Adrenal gland (tissue), 9 donors: ENCODE measurements at regions not wholly inside any gene's neighbourhood (a gene's known extent, or its start where the extent isn't known, plus 50 kb on each side); places are given as distances from the start of the nearest gene placed in this dataset.

Experiments
- DNase-seq, 7 donors: peaks; one replicate each; pipeline ENCODE4 v3.0.0-alpha.2; 2019 to 2020
- H3K27ac ChIP-seq, 5 donors: fragments of 200-600 bp; sonication (generic) in 4 of 5; 1 replicate in 3 of 5; 2 replicates in 2 of 5; pipeline versions ENCODE4 v1.5.1 to v1.8.0; 2016 to 2020; ENCODE audit warnings: mild to moderate bottlenecking in 1 of 5
- H3K27me3 ChIP-seq: fragments of 200-600 bp; 2 replicates; pipeline ENCODE4 v1.8.0; 2021
- H3K36me3 ChIP-seq, 2 donors: fragments of 200-600 bp; replicated peaks in 1 of 2; 1 replicate in 1 of 2; 2 replicates in 1 of 2; pipeline versions ENCODE4 v1.5.1 to v1.8.0; 2018 to 2022
- H3K4me1 ChIP-seq, 2 donors: fragments of 200-600 bp; replicated peaks in 1 of 2; 1 replicate in 1 of 2; 2 replicates in 1 of 2; pipeline versions ENCODE4 v1.5.1 to v1.8.0; 2018 to 2021
- H3K4me3 ChIP-seq, 4 donors: fragments of 200-600 bp; sonication (generic) in 3 of 4; one replicate each; pipeline ENCODE4 v1.5.1; 2016 to 2018
- H3K9me3 ChIP-seq, 3 donors: fragments of 200-600 bp; sonication (generic) in 1 of 3; replicated peaks in 1 of 3; 1 replicate in 2 of 3; 2 replicates in 1 of 3; pipeline versions ENCODE4 v1.5.1 to v1.8.0; 2016 to 2021
- CTCF ChIP-seq, 6 experiments: fragments of 450-650 bp in 4 of 6; fragments of 200-600 bp in 2 of 6; sonication (generic) in 1 of 6; IDR thresholded peaks; 1 replicate in 5 of 6; 2 replicates in 1 of 6; pipeline versions ENCODE4 v1.5.1 to v1.8.0; 2016 to 2021; ENCODE audit warnings: antibody characterized with exemption in 6 of 6, mild to moderate bottlenecking in 2 of 6, moderate library complexity in 1 of 6
- POLR2A ChIP-seq, 2 donors: fragments of 450-650 bp; IDR thresholded peaks; one replicate each; pipeline ENCODE4 v1.6.1; 2017; ENCODE audit warnings: antibody characterized with exemption in 2 of 2, mild to moderate bottlenecking in 2 of 2, moderate library complexity in 1 of 2
- WGBS, 4 donors: extraction: QIAGEN DNeasy Blood & Tissue Kit in 2 of 4; methylation state at CpG; one replicate each; pipeline versions ENCODE4 v1.1.5 to v1.1.7; 2013 to 2017; 5-methylcytosine and 5-hydroxymethylcytosine counted together
- intact Hi-C, 2 donors: fragments of 100-400 bp; cut with DNase I; formaldehyde crosslinking; loops; one replicate each; pipeline versions ENCODE4 v1.14.1 to v1.15.0; 2022 to 2023
- donor health status: healthy with polysubstance abuse.
- donor health status: Bipolar disorder and iron deficiency.
- donor health status: DM: yes; HTN: yes; CAD: no.
- donor health status: DM: no; HTN: no; CAD: no.
- donor health status: DM: no; HTN: no; CAD: no.

DNA sequence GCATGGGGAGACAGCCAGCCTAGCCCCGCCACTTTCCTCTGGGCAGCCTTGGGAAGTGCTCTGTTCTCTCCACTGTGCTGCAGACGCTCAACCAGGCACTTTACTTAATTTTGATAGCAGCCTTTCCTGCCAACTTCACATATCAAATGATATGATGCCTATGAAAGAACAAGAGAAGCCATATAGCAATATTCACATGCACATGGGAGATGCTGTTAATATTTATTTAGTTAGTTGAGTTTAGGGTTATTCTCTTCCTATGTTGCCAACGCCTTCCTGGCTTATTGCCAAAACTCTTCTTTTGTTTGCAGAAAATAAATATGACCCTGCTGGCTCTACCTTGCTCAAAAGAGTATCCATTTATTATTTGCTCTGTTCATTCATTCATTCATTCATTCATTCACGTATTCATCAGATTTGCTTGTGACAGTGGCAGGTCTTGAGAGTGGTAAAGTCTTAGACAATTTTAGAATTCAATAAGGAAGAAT, 99.3 kb downstream of the GATA6 start:
- no peaks in the 10 kb centered on the region for H3K36me3 ChIP-seq
- 69 to 71% (median 71%) methylated on average over 4 of the region's 4 CpGs for WGBS, 4 donors
- no peak for DNase-seq
- H3K27me3 ChIP-seq: no peaks in the 10 kb centered on the region
- intact Hi-C loops: no loop called here
- H3K4me3 ChIP-seq: no peak overlapping the region
- H3K4me1 ChIP-seq: peaks cover 0 to 10% of the 10 kb centered on the region in 2 donors
- no peaks in the 10 kb centered on the region for H3K9me3 ChIP-seq
- peak overlapping the region in 2 of 5 donors; percentile 3 to 63 for H3K27ac ChIP-seq
- TF ChIP-seq CTCF (IDR thresholded peaks at IDR 0.05) (no peak), POLR2A (IDR thresholded peaks at IDR 0.05) (no peak)

DNA sequence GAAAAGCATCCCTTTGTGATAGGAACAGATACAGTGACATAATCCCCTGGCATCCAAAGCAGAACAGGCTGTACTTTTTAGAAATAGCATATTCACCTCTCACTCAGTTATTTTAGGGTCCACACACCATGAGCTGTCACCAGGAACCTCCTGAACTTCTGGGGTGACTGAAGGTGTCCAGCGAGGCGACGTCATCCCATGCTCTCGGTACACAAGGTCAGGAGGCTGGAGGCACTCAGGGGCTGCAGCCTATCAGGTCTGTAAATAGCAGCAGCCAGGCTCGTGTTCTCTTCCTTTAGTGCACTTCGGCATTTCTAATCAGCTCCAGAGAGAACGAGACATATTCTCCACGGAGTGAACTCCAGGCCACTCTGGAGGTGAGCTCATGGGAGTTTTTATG, 98.3 kb downstream of the GATA6 start:
- TF ChIP-seq CTCF (IDR thresholded peaks at IDR 0.05) (no peak), POLR2A (IDR thresholded peaks at IDR 0.05) (no peak)
- peak in 6 of 7 donors; percentile 53 to 87 (median 72) for DNase-seq
- no peaks in the 10 kb centered on the region for H3K9me3 ChIP-seq
- peak overlapping the region in 3 of 5 donors; percentile 3 to 63 (median 54) for H3K27ac ChIP-seq
- 25 to 31% (median 27%) methylated on average over 2 to 8 of the region's 8 CpGs for WGBS, 4 donors
- H3K36me3 ChIP-seq: no peaks in the 10 kb centered on the region
- intact Hi-C loops: no loop called here
- no peak overlapping the region for H3K4me3 ChIP-seq
- no peaks in the 10 kb centered on the region for H3K27me3 ChIP-seq
- H3K4me1 ChIP-seq: peaks cover 0 to 10% of the 10 kb centered on the region in 2 donors

DNA sequence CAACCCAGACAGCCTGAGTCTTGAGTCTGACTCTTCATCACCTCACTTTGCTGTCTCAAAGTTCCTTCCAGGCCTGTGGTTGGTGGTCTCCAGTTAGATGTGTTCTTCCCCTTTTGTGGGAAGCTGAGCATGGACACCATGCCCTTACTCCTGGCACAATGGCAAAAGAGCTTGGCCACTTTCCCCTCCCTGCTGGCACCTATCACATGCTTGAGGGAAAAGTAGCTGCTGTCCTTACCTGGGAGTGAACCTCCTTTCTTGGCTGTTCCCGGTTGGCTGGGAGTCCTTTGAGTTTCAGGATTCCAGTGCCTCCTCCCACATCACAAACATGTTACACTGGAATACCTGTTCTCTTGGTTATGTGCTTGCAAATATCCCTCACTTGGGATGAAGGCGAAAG, 97.8 kb downstream of the GATA6 start:
- TF ChIP-seq CTCF (IDR thresholded peaks at IDR 0.05) (no peak), POLR2A (IDR thresholded peaks at IDR 0.05) (no peak)
- peak overlapping the region in 1 of 5 donors; percentile 63 for H3K27ac ChIP-seq
- intact Hi-C loops: no loop called here
- H3K36me3 ChIP-seq: no peaks in the 10 kb centered on the region
- peaks cover 0 to 10% of the 10 kb centered on the region in 2 donors for H3K4me1 ChIP-seq
- H3K4me3 ChIP-seq: no peak overlapping the region
- H3K27me3 ChIP-seq: no peaks in the 10 kb centered on the region
- no peaks in the 10 kb centered on the region for H3K9me3 ChIP-seq
- WGBS, 4 donors: 70 to 100% (median 87%) methylated on average over 2 of the region's 2 CpGs
- no peak for DNase-seq

DNA sequence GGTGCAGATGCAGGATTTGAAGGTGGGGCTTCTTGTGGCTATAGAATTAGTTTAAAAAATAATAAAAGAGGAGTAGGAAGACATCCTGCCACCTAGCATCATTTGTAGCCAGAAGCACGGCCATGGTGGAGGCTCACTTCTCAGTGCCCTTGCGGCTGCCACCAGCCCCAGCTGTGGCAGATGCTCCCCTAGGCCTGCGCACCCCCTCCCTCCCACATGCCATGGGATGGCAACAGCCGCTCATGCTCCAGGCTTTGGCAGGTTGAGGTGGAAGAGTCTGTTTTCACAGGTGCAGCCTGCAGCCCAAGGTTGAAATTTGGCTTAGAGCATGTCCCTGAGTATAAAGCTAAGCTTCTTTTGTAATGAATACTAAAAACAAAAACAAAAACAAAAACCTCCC, 96.4 kb downstream of the GATA6 start:
- DNase-seq: no peak
- H3K27me3 ChIP-seq: no peaks in the 10 kb centered on the region
- intact Hi-C loops: no loop called here
- no peak overlapping the region for H3K4me3 ChIP-seq
- no peaks in the 10 kb centered on the region for H3K9me3 ChIP-seq
- WGBS, 4 donors: 94 to 97% (median 96%) methylated on average over 4 of the region's 4 CpGs
- H3K36me3 ChIP-seq: no peaks in the 10 kb centered on the region
- peaks cover 0 to 10% of the 10 kb centered on the region in 2 donors for H3K4me1 ChIP-seq
- H3K27ac ChIP-seq: no peak overlapping the region
- no peak for TF ChIP-seq POLR2A (IDR thresholded peaks at IDR 0.05)
- TF ChIP-seq CTCF (IDR thresholded peaks at IDR 0.05): no peak
